GM18870 (cell line): ENCODE measurements at regions not wholly inside any gene's neighbourhood (a gene's known extent, or its start where the extent isn't known, plus 50 kb on each side); places are given as distances from the start of the nearest gene placed in this dataset.
"Not testable (repeated sequence)": the region's sequence is repeated elsewhere in the genome, so short reads cannot be mapped to it uniquely, and the experiment has no call there.

Source experiments
- ATAC-seq: cut with Tn5 transposase; IDR thresholded peaks from one replicate; pipeline ENCODE4 v1.9.1; 2021; ENCODE audit warnings: moderate library complexity; ENCODE audit not compliant: unreplicated experiment

DNA sequence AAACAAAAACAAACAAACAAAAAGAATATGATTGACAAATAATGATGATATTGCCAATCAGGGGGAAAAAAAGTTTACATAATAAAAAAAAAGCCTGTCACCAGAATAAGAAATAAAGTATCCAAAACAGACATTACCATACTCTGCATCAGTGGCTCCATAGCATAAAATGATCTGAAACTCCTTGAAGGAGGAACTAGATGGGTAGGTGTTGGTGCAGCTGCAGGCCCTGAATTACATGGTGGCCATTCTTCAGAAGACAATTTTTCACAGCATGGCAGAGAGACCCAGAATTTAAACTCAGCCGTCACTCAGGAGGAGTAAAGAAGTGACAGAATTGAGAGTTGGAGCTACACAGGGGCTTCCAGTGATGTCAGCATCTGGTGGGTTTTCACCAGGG is 60.2 kb downstream of the GLUL start:
- no peak for ATAC-seq

DNA sequence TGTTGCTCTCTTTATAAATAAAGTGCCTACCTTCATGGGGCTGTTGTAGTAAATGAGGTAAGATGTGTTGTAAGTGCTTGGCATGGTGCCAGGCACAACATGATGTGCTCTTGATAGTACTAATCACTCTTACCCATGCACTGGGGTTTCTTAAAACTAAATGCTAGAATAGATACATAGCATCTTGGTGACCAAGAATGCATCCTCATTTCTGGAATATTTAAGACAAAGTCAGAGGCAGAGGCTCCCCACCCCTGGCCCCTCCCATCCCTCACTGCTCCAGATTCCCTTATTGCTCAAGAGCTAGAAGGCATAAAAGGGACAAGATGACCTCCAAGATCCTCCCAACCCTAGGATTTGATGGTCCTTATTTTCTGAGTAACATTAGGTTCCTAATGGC is 61.3 kb downstream of the GLUL start:
- no peak for ATAC-seq

GRCh38 chr1:182329471-182329870 is 62.1 kb downstream of the GLUL start:
- ATAC-seq = no peak

- ATAC-seq = no peak
These were observed 63.0 kb downstream of the GLUL start for GRCh38 chr1:182328591-182328990.

DNA sequence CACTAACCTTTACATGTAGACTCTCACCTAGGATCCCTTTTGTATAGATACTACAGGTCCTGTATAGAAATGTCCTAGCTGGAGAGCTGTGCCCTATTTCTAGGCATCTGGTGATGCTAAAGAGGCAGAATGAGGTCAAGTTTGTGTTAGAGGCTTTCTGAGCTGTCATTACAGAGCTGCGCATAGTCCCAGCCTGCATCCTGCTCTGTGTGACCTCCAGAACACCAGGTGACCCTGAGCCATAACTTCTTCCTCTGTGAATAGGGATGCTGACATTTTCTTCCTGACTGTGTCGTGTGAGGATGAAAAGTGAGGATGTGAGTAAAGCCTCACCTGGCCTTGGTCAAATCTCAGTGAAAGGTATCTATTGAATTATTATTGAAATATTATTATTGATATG is 66.3 kb downstream of the GLUL start:
- ATAC-seq = no peak

GRCh38 chr1:182321532-182321931 is 70.1 kb downstream of the GLUL start:
- ATAC-seq = not testable (repeated sequence)

DNA sequence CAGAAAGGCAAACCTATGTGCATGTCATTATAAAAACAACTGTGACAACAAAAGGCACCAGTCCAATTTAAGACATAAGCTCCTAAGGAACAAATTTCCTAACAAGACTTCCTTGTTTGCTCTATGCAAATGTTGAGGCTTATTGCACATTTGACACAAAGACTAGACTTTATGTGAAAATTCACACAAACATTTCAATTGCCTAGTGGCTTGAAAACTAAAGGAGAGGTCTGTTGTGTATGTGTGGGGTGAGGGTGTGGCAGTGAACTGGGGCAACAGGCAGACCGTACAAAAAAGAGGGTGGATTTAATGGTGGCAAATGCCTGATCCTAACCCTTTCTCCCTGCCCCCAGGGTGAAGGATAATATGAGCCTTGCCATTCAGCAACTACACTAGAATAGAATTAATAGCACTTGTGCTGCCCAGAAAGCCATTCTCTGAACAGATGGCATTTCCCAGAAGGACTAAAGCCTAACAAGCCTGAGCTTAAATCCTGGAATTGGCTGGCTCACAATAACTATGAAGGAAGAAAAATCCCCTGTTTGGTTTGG is 73.9 kb downstream of the GLUL start:
- ATAC-seq = no peak

DNA sequence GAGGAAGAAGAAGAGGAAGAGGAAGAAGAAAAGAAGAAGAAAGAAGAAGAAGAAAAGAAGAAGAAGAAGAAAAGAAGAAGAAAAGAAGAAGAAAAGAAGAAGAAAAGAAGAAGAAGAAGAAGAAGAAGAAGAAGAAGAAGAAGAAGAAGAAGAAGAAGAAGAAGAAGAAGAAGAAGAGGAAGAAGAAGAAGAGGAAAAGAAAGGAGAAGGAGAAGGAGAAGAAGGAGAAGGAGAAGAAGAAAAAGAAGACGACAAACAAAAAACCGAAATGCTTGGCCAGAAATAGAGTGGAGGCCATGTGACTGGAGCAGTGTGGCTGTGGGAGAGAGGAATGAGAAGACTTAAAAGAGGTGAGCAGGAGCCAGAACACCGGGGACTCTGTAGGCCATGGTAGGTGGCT is 75.1 kb downstream of the GLUL start:
- ATAC-seq = not testable (repeated sequence)

DNA sequence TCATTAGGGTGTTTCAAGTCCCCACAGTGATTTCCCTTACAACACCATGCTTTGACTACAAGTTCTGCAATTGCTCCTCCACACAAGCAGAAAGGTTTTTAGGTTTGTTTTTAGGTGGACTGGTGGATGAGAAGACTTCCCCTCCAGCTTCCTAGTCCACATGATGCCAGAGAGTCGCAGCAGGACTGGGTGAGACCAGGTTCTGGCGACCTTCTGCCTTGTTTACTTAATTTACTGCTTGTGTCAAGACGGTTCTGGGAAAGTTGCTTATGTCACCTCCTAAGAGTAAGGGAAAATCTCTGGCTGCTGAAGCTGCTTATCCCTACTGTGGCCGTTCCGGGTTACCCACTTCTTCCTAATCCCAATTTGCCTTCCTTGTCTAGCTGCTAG is 76.4 kb downstream of the GLUL start:
- no peak for ATAC-seq

DNA sequence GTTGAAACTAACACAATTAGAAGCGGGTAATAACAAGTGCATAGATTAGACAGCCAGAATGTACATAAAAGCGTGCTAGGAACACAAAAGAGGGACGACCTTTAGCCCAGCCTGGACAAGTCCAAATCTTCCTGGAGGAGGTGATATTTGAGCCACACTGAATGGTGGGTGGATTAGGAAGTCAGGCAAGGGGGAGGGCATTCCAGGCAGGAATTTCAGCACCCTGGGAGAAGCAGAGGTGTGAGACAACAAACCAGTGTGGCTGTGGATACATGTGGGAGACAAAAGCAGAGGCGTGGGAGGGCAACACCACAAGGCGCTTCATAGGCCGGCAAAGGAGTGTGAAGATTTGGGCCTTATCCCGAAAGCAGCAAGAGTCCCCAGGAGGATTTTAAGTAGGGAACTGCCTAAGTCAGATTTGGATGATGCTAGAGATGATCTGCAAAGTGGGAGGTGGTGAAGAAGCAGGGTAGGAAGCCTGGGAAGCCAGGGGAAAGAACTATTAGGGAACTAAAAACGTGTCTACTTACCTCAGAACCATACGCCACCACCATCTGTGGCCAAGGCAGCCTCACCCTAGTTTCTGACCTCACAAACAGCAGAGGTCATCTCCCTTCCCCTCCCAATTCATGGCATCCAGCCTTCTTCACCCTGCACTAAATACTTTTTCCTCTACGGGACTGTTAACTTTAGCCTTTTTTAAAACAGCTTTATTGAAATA is 81.8 kb downstream of the GLUL start:
- no peak for ATAC-seq

DNA sequence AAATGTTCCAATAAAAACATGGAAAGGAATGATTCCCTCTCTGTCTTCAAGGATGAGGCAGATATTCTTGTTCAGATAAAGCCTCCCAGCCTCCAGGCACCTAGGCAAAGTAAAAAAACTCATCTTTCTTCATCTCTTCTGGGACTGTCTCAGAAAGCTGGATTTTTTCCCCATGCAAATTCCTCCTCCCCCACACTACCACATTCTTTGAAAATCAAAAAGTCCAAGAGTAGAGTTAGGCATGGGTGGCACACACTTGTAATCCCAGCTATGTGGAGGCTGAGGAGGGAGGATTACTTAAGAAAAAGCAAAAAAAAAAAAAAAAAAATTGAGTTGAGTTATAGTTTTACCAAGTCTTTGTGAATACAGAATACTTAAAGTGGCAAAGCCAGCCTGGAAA is 82.8 kb downstream of the GLUL start:
- no peak for ATAC-seq

DNA sequence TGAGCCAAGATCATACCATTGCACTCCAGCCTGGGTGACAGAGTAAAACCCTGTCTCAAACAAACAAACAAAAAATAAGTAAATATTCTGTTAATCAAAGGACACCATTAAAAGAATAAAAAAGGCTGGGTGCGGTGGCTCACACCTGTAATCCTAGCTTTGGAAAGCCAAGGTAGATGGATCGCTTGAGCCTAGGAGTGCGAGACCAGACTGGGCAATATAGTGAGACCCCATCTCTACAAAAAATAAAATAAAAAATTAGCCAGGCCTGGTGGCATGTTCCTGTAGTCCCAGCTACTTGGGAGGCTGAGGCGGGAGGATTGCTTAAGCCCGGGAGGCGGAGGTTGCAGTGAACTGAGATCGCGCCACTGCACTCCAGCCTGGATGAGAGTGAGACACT is 84.1 kb downstream of the GLUL start:
- not testable (repeated sequence) for ATAC-seq

- ATAC-seq = no peak
These were observed 85.7 kb downstream of the GLUL start for GRCh38 chr1:182305861-182306260.

DNA sequence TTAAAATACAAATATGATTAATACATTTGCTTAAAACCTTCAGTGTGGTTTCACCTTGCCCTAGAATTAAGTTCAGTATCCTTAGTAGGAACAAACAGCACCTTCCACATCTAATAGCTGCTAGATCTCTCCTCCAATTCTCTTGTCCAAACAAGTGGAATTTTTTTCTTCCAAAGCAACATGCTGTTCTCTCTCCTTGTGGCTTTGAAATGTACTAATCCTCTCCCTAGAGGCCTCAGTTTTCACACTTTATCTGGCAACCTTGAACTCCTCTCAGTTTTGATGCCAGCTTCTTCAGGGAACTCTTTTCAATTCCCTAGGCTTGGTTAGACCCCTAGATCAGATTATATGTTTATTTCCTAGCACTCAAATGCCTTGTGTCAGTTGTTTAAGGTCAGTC is 87.0 kb downstream of the GLUL start:
- ATAC-seq = no peak

DNA sequence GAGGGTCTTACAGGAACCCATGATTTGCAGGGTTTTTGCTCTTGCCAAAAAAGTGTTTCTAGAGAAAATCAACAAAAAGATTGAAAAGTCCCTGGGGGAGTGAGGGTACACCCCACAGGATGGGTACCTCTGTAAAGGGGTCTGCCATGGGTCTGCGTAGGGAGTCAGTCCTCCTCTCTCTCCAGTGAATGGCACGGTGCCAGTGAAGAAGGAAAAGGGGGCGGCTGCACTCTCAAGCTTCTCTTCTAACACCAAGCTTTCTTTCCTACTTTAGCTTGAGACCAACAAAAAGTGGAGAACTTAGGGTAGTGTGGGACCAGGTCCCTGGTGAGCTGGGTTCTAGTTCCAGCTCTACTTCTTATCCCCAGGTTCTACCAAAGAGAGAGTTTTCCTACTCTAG is 87.4 kb downstream of the GLUL start:
- no peak for ATAC-seq

DNA sequence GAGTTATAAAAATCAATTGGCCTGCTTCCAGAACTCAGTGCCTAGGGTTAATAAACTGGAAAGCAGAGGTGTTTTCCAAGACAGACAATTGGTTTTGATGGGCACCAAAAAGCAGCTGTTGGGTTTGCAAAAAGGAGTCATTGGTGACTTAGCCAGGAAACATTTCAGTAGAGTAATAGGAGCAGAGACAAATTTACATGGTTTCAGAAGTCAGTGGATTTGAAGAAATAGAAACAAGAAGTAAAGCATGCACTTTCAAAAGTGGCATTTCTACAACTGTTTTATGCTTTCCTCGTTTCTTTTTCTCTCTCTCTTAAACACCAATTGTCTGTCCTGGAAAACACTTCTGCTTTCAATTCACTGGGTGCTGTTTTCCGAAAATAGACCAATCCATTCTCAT is 87.8 kb downstream of the GLUL start:
- peak; percentile 75 for ATAC-seq

GRCh38 chr1:182301467-182302198 is 90.0 kb downstream of the GLUL start:
- no peak for ATAC-seq

- ATAC-seq = no peak
These were observed 90.6 kb downstream of the GLUL start for GRCh38 chr1:182301026-182301436.

- no peak for ATAC-seq
These were observed 91.6 kb downstream of the GLUL start for GRCh38 chr1:182299728-182300616.

DNA sequence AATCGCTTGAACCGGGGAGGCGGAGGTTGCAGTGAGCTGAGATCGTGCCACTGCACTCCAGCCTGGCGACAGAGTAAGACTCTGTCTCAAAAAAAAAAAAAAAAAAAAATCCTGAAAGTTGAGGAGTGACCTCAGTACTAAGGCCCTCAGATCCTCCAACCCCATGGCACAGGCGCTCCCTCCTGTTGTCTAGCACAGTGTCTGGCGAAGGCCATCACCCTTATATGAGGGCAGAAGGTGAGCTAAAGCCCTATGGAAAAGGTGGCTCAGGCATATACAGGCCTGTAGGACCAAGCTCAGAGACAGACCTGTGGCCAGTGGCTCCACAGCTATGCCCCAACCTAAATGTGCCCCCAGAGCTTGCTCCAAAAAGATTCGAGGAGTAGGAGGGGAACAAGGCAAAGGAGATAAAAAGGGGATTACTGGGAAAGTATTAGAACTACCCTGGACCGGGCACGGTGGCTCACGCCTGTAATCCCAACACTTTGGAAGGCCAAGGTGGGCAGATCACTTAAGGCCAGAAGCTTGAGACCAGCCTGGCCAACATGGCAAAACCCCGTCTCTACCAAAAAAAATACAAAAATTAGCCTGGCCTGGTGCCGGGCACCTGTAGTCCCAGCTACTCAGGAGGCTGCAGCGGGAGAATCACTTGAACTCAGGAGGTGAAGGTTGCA is 92.4 kb downstream of the GLUL start:
- ATAC-seq = not testable (repeated sequence)

DNA sequence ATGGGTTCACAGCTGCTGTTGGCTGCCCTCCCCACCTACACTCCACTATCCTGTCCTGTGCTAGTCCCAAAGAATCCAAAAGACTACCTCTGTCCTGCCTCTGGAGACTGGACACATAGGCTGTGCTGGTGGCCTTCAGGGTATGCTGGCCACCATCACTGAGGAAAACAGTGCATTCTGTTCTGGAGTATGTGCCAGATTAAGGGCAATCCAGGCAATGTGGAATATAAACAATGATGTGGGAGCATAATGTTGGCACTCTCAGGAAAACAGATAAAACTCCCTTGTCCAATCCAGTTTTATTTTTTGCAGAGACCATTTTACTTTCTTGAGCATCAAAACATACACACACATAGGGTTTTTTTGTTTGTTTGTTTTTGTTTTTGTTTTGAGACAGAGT is 94.3 kb downstream of the GLUL start:
- ATAC-seq = no peak
